Upper lobe of left lung (tissue), 4 donors: ENCODE measurements at regions not wholly inside any gene's neighbourhood (a gene's known extent, or its start where the extent isn't known, plus 50 kb on each side); places are given as distances from the start of the nearest gene placed in this dataset.

Experiments
- CTCF ChIP-seq, 6 experiments: fragments of 450-650 bp in 4 of 6; fragments of 200-600 bp in 2 of 6; sonication (generic) in 2 of 6; IDR thresholded peaks; one replicate each; pipeline ENCODE4 v1.5.1; 2016 to 2019; ENCODE audit warnings: antibody characterized with exemption in 6 of 6
- POLR2A ChIP-seq, 4 donors: fragments of 450-650 bp; IDR thresholded peaks; one replicate each; pipeline ENCODE4 v1.5.1; 2016 to 2017; ENCODE audit warnings: antibody characterized with exemption in 4 of 4, mild to moderate bottlenecking in 2 of 4

- TF ChIP-seq CTCF (IDR thresholded peaks at IDR 0.05) (no peak), POLR2A (IDR thresholded peaks at IDR 0.05) (no peak)
Observed at GRCh38 chr13:60959427-60959826, 456.2 kb downstream of the PCDH20 start.
